Thymus (tissue), 11 donors: ENCODE measurements at regions not wholly inside any gene's neighbourhood (a gene's known extent, or its start where the extent isn't known, plus 50 kb on each side); places are given as distances from the start of the nearest gene placed in this dataset.

Experiments used
- DNase-seq, 9 donors: peaks; one replicate each; pipeline ENCODE4 v3.0.0-alpha.2; 2013; ENCODE audit warnings: low spot score in 9 of 9, low read depth in 6 of 9, missing footprints in 1 of 9
- H3K27ac ChIP-seq, 2 donors: one replicate each; pipeline ENCODE4 v1.5.1; 2013; ENCODE audit warnings: control low read depth in 1 of 2, low read depth in 1 of 2, low read length in 1 of 2, mild to moderate bottlenecking in 1 of 2, moderate library complexity in 1 of 2
- H3K27me3 ChIP-seq, 2 donors: one replicate each; pipeline ENCODE4 v1.5.1; 2013; ENCODE audit warnings: low read length in 1 of 2; ENCODE audit not compliant: control insufficient read depth in 2 of 2, insufficient read depth in 1 of 2
- H3K36me3 ChIP-seq, 2 donors: one replicate each; pipeline ENCODE4 v1.5.1; 2013; ENCODE audit warnings: low read length in 1 of 2, mild to moderate bottlenecking in 1 of 2, moderate library complexity in 1 of 2; ENCODE audit not compliant: control insufficient read depth in 2 of 2, insufficient read depth in 2 of 2
- H3K4me1 ChIP-seq, 2 donors: one replicate each; pipeline ENCODE4 v1.5.1; 2013; ENCODE audit warnings: low read length in 2 of 2; ENCODE audit not compliant: control insufficient read depth in 2 of 2, insufficient read depth in 2 of 2
- H3K4me3 ChIP-seq, 2 donors: one replicate each; pipeline ENCODE4 v1.5.1; 2013; ENCODE audit warnings: low read length in 2 of 2, control low read depth in 1 of 2, mild to moderate bottlenecking in 1 of 2
- H3K9me3 ChIP-seq, 2 donors: one replicate each; pipeline ENCODE4 v1.5.1; 2013; ENCODE audit warnings: low read length in 1 of 2, mild to moderate bottlenecking in 1 of 2; ENCODE audit not compliant: control insufficient read depth in 2 of 2, insufficient read depth in 1 of 2
- WGBS: extraction: QIAGEN DNeasy Blood & Tissue Kit; methylation state at CpG from one replicate; pipeline ENCODE4 v1.1.7; 2013; 5-methylcytosine and 5-hydroxymethylcytosine counted together
- donor health status: healthy.

DNA sequence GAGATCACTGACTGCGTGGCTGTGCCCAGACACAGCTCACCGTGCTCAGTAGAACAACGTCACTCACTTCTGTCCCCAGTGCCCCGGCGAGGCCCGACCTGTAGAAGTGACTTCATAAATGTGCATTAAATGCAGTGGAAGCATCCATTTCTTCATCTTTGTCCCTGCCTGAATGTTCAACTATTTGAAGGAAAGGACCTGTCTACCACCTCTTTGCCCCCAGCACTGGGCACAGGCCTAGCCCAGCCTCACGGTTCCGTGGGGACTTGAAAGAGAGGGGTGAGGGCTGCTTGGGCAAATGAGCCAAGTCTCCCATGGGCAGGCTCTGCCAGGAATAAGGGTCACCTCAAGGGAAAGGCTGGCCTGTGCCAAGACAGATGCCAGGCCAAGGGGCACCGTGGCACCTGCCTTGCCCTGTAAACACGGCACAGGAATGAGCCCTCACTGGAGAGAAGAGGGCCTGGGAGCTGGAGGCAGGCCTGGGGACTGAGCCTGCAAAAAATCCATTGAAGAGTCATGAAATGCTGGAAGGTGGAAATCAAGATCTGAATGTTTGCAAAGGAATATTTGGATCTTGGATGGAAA lies 845.3 kb downstream of the BRD1 start:
- no peak overlapping the region for H3K27ac ChIP-seq
- no peaks in the 10 kb centered on the region for H3K9me3 ChIP-seq
- H3K27me3 ChIP-seq: no peaks in the 10 kb centered on the region
- no peak for DNase-seq
- H3K4me1 ChIP-seq: no peaks in the 10 kb centered on the region
- no peaks in the 10 kb centered on the region for H3K36me3 ChIP-seq
- H3K4me3 ChIP-seq: no peak overlapping the region
- WGBS: 92% methylated on average over 10 of the region's 10 CpGs

DNA sequence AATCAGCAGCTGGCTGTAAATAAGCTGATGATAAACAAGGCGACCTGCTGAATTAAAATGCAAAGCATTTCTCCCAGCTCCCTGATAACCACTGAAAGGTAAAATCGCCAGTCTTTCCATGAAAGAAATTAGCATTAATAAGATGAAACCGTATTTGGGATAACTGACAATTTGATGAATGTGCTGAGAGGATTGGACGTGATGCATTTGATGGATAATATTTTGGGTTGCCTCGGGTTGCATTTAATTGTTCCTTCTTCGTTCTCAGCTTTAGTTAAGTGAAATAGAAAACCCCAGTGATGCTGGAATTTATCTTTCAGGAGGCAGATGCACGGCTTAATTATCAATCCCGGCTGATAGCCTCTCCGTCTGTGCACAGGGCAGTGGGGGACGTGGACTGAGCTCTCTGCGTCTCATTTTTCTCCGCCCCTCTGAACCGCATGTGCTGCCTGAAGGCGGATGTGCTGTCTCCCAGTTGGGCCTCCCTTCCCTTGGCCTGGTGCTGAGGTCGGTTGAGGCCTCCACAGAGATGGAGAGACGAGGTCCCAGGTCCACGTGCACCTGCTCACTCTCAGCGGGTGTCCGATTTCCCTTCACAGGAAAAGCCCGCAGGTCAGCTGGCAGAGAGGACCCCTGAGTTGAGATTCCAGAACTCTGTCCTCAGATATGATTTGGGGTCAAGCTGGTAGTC lies 846.2 kb downstream of the BRD1 start:
- WGBS: 84% methylated on average over 20 of the region's 20 CpGs
- Histone ChIP-seq H3K4me3 (no peak overlapping the region), H3K9me3 (no peaks in the 10 kb centered on the region), H3K36me3 (no peaks in the 10 kb centered on the region), H3K27me3 (no peaks in the 10 kb centered on the region), H3K4me1 (no peaks in the 10 kb centered on the region), H3K27ac (no peak overlapping the region)
- DNase-seq: no peak

DNA sequence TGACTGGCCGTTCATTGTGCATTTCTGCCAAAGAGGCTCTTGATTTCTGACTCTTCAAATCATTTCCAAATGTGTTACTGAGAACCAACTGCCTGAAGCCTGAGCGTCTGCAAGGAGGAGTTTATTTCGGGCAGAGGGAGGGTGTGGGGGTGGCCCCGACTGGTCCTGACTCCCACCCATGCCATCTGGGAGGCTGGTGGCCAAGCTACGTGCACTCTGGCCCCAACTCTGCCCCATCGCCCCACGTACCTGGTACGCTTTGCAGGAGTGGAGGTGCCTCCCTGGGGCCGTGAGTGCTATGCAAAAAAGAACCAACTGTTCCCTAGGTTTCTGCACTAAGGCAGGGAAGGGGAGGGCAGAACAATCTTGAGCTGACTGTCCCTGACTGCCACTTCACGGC lies 846.8 kb downstream of the BRD1 start:
- Histone ChIP-seq H3K4me3 (no peak overlapping the region), H3K27me3 (no peaks in the 10 kb centered on the region), H3K36me3 (no peaks in the 10 kb centered on the region), H3K9me3 (no peaks in the 10 kb centered on the region), H3K4me1 (no peaks in the 10 kb centered on the region), H3K27ac (no peak overlapping the region)
- WGBS: 77% methylated on average over 10 of the region's 10 CpGs
- DNase-seq: no peak

DNA sequence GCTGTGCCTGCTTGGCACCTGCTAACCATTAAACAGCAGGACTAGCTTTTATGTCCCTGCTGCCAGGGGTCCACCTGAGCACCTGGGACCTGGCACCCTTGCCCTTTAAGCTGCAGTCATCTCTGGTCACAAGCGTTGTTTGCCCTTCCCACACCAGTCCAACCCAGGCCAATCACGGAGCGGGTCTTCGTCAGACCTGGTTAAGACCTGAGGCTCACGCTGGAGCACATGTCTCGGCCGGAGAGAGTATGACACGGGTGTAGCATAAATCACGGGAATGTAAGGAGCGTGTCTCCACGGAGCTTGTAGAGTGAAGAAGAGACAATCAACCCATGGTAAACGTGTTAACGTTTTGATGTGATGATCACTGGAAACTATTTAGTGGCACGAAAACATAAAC lies 847.3 kb downstream of the BRD1 start:
- Histone ChIP-seq H3K36me3 (no peaks in the 10 kb centered on the region), H3K4me3 (no peak overlapping the region), H3K4me1 (no peaks in the 10 kb centered on the region), H3K27me3 (no peaks in the 10 kb centered on the region), H3K27ac (no peak overlapping the region), H3K9me3 (no peaks in the 10 kb centered on the region)
- no peak for DNase-seq
- WGBS: 95% methylated on average over 14 of the region's 14 CpGs

DNA sequence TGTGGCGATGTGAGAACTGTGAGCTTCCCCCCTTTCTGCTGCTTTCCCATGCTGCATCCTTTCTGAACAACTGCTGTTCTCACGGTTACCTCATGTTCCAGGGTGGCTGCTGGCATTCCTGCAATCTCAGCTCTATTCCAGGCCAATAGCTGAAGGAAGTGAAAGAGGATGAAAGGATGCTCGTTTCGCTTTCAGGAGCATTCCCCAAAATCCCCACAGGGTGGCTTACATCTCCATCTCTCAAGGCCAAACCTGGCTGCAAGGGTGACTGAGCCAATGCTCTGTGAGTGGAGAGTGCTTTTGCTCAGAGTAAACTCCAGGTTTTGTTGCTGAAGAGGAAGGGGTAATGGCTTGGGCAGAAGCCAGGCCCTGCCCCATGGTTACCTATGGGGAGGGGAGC lies 848.2 kb downstream of the BRD1 start:
- no peaks in the 10 kb centered on the region for H3K27me3 ChIP-seq
- H3K4me3 ChIP-seq: no peak overlapping the region
- H3K4me1 ChIP-seq: no peaks in the 10 kb centered on the region
- no peak for DNase-seq
- WGBS: 63% methylated on average over 4 of the region's 4 CpGs
- no peaks in the 10 kb centered on the region for H3K36me3 ChIP-seq
- H3K27ac ChIP-seq: no peak overlapping the region
- no peaks in the 10 kb centered on the region for H3K9me3 ChIP-seq

DNA sequence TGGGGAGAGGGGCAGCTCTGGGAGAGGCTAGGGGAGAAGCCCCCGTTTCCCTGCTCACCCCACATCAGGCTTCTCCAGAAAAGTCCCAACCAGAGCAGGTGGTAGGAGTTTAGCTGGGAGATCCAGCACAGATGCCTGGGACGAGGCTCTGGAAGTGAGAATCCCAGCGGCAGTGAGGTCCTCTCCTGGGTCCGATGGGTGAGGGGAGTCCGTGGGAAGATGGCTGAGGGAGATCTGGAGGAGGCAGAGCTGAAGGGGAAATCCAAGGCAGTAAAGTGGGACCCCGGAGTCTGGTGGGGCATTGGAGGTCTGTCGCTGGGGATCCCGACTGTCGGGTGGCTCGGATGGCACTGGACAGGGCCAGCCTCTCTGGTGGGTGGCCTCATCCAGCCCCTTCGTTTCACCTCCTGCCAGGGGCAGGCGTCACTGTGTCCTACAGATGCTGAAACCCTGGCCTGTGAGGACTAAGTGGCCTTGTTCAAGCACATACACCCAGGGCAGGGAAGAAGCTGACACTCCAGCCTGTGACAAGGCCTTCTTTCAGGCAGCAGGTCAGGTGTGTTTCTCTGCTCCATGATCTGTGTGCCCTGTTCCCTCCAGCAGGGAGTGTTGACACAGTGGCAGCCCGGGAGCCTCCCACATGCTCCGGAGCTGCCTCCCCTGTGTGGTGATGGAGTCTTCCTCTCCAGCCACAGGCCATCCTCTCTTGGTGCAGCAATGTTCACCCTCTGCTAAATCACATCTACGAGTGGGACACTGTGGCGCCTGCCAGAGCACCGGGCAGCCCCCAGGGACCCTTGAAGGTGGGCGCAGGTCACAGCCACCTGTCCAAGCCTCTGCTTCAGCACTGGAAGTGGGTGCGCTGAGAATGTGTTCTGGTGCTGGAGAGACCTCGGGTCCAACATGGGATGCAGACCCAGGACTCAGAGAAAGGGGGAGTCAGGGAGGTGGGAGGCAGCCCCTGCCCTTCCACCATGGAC lies 850.8 kb downstream of the BRD1 start:
- DNase-seq: no peak
- WGBS: 91% methylated on average over 20 of the region's 20 CpGs
- no peaks in the 10 kb centered on the region for H3K9me3 ChIP-seq
- no peaks in the 10 kb centered on the region for H3K36me3 ChIP-seq
- H3K4me1 ChIP-seq: no peaks in the 10 kb centered on the region
- no peaks in the 10 kb centered on the region for H3K27me3 ChIP-seq
- no peak overlapping the region for H3K4me3 ChIP-seq
- no peak overlapping the region for H3K27ac ChIP-seq

DNA sequence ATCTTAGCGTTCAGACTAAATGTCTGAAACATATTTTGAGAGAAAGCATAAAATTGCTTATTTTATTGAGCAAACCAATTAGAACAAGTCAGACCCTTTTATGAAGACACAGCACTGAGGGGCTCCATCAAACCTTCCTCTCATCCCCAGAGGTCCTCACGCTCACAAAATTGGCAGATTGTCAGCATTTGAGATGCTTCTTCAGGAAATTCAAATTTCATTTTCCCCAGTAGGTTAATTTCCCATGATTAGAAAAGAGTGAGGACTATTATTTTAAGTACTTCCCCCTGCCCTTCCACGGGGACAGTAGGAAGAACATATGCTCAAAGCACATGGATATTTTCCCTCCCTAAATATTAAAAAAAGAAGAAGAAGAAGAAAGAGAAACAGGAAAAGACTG lies 851.8 kb downstream of the BRD1 start:
- no peaks in the 10 kb centered on the region for H3K36me3 ChIP-seq
- H3K9me3 ChIP-seq: no peaks in the 10 kb centered on the region
- H3K27ac ChIP-seq: no peak overlapping the region
- no peaks in the 10 kb centered on the region for H3K27me3 ChIP-seq
- no peak overlapping the region for H3K4me3 ChIP-seq
- 67% methylated on average over 3 of the region's 3 CpGs for WGBS
- no peaks in the 10 kb centered on the region for H3K4me1 ChIP-seq
- DNase-seq: no peak

DNA sequence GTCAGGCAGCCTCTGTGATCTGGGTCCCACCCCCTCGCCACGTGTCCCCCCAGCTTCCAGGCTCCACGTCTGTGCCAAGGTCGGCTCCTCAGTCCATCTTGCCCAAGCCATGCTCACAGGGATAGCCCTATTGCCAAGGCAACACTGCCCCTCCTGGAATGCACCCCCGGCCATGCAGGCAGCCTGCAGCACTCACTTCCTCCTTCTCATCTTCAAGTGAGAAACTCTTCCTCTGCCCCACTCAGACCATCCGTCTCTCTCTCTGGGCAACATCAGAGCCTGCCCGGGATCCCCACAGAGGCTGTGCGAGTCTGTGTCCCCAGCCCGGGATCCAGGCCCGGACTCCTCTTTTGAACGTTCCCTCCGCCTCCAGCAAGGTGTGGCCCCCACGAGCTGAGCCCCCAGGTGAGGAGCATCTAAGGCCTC lies 852.3 kb downstream of the BRD1 start:
- no peaks in the 10 kb centered on the region for H3K36me3 ChIP-seq
- no peak overlapping the region for H3K4me3 ChIP-seq
- no peak overlapping the region for H3K27ac ChIP-seq
- 92% methylated on average over 13 of the region's 13 CpGs for WGBS
- no peaks in the 10 kb centered on the region for H3K4me1 ChIP-seq
- no peaks in the 10 kb centered on the region for H3K27me3 ChIP-seq
- no peak for DNase-seq
- H3K9me3 ChIP-seq: no peaks in the 10 kb centered on the region
